ENCODE measurements at regions not wholly inside any gene's neighbourhood (a gene's known extent, or its start where the extent isn't known, plus 50 kb on each side); places are given as distances from the start of the nearest gene placed in this dataset.
"Not testable (repeated sequence)": the region's sequence is repeated elsewhere in the genome, so short reads cannot be mapped to it uniquely, and the experiment has no call there.

DNA sequence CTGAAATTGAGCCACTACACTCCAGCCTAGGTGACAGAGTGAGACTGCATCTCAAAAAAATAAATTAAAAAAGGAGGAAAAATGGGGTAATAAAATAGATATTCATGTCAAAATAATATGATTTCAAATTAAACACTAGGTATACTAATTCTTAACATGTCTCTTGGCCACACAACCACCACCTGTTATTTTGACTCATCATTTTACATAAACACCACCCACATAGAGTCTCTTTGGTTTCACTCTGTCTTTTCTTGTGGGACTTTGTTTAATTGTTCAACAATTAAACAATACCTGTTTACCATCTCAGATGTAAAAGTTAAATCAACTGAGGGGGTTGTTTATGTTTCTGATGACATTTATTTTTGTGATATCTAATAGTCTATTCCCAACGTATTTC lies 476.8 kb upstream of the ADGRB3 start:
- no peak for DNase-seq

DNA sequence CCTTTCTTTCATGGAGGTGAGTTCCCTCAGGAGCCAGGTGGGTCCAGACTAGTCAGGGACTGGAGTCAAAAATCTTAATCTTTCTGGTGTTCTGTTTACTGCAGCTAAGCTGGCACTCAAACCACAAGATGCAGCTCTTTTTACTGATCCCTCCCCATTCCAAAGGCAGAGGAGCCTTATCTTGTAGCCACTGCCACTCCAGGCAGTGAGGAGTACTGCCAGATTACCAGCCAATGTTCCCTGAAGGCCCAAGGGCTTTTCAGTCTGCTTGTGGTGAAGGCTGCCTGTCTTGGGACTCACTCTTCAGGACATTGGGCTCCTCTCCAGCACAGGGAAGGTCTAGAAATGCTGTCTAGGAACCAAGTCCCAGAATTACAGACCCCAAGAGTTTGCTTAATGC lies 490.4 kb upstream of the ADGRB3 start:
- no peak for DNase-seq

DNA sequence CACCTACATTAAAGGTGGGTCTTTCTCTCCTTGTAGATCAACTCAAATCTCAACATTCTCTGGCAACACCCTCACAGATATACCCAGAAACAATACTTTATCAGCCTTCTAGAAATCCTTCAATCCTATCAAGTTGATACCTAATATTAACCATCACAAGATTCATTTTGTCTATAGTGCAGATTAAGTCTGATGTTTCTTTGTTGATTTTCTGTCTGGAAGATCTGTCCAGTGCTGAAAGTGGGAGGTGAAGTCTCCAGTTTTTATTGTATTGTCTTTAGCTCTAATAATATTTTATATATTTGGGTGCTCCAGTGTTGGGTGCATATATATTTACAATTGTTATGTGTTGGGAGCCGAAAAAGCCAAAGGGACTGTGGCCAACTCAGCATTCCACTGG lies 493.9 kb upstream of the ADGRB3 start:
- no peak for DNase-seq

DNA sequence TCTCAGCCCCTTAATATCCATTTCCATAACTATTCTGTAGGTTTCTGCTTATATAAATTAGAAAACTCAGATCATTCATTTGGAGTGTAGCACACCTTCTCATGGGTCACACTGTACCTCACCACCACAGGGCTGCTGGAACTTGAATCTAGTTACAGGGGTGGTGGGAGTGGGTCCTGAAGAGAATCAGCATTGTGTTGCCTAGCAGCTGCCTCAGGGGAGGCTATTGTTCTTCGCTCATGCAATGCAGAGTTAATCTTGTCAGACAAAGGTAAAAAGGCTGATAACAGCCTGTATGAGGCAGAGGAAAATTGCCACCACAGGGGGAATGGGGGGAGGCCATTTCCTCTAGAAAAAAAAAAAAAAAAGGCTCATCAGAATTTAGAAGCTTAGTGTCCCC lies 496.0 kb upstream of the ADGRB3 start:
- no peak for DNase-seq

DNA sequence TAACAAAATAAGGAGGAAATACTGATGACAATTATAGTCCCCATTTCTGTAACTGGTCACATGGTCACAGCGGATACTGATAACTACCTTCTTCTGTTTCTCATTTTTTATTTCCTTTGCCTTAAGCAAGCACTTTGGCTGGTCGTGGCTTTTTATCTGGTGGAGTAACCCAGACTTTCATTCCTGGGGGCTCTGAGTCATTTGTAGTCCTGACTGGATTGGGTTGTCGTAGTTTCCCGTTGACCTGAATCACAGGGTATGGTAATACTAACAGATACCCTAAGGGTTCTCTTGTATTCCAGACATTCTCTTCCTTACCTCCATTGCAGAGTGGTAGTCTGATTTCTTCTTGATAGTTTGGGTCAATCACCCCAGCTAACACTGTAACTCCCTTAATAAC lies 500.3 kb upstream of the ADGRB3 start:
- no peak for DNase-seq

DNA sequence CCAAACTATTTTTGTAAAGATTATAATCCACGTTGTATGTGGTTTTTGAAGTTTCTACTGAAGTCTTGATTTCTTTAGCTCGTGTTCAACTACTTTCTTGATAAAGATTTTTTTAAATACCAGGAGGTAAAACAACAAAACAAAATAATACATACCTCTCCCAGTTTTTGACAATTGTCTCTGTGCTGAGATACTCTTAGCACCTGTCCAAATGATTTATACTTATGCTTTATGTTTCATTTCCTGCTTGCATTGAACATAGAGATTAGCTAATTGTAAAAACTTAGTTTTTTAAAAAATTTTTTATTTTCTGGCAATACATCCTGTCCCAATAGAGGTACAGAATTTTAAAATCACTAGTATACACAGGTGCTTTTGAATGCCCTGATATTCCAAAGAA lies 506.9 kb upstream of the ADGRB3 start:
- no peak for DNase-seq

DNA sequence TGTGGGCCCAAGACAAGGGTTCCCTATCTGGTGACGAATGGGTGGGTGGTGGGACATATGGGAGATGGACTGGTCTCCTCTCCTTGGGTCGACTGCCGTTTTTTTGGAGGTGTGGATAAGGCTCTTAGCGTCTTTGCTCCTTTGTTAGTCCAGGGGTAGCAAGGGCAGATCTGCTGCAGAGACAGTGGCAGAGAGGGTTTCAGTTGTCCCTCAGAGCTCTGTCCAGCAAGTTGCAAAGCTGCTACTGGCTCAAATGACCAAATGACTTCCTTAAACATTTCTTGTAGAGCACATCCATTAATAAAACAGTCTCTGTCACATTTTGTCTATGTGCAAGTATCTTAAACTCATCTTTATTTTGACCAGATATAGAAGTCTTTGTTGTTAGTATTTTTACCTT lies 508.0 kb upstream of the ADGRB3 start:
- no peak for DNase-seq

DNA sequence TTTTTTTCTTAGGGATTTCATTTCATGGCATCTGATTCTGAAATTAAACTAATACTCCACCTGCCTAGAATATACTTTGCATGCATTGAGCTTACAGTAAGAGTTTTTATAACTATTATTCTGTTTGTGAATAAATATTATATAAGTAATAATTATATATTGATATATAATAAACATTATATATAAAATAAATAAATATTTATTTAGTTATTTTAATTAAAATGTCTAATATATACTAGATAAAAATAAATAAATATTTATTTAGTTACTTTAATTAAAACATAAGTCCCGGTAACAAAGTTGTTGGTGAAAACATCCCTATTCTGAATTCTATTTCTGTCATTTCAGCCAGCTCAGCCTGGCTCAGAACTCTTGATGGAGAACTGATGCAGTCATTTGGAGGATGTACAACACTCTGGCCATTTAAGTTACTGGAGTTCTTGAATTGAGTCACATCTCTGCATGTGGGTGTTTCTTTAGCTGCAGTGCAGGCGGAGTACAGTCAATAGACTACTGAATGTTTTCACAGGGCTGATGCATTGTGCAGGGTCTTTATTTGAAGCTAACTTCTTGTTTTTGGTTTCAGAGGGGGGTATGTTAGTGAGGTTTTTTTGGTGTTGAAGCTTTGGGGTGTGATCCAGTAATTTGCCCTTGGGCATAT lies 508.9 kb upstream of the ADGRB3 start:
- no peak for DNase-seq

DNA sequence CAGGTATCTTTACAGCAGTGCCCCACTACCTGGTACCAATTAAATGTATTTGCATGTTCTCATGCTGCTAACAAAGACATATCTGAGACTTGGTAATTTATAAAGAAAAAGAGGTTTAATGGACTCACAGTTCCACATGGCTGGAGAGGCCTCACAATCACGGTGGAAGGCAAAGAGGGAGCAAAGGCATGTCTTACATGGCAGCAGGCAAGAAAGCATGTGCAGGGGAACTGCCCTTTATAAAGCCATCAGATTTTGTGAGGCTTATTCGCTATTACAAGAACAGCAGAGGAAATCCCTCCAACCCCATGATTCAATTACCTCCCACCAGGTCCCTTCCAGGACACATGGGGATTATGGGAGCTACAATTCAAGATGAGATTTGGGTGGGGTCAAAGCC lies 512.1 kb upstream of the ADGRB3 start:
- not testable (repeated sequence) for DNase-seq

DNA sequence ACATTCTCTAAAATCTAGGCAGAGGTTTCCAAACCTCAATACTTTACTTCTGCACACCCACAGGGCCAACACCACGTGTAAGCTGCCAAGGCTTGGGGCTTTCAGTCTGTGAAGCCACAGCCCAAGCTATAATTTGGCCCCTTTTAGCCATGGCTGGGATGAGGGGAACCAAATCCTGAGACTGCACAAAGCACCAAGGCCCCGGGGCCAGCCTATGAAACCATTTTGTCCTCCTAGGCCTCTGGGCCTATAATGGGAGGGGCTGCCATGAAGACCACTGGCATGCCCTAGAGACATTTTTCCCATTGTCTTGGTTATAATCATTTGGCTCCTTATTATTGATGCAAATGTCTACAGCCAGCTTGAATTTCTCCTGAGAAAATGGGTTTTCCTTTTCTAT lies 513.0 kb upstream of the ADGRB3 start:
- DNase-seq, result no peak

DNA sequence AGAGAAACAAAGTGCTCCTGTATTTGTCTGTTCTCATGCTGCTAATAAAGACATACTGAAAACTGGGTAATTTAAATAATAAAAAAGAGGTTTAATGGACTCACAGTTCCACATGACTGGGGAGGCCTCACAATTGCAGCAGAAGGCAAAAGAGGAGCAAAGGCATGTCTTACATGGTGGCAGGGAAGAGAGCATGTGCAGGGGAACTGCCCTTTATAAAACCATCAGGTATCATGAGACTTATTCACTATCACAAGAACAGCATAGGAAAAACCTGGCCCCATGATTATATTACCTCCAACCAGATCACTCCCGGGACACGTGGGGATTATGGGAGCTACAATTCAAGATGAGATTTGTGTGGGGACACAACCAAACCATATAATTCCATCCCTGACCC lies 514.1 kb upstream of the ADGRB3 start:
- not testable (repeated sequence) for DNase-seq

DNA sequence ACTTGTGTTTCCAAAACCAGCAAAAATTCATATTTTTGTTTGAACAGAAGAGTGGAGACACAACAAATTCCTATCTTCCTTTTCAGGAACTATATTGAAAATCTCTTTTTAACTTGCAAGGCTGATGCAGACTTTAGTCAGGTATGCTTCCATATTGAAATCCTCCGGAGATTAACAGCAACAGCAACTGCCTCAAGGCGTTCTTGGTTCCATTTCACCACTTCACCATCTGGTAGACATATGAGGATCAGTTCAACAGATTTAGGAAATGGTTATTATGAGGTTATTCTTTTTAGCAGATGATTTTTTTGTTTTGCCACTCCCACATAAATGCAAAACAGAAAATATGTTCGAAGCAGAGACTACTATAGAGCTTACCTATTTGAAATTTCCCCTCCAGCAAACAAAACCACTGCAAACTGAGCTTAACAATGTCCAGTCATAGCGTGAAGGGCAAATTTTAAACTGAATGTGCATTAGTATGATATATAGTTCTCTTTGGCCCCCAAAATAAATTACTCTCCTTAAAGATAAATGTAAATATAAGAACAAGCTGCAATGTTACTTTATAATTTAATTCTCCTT lies 520.5 kb upstream of the ADGRB3 start:
- DNase-seq, result no peak

DNA sequence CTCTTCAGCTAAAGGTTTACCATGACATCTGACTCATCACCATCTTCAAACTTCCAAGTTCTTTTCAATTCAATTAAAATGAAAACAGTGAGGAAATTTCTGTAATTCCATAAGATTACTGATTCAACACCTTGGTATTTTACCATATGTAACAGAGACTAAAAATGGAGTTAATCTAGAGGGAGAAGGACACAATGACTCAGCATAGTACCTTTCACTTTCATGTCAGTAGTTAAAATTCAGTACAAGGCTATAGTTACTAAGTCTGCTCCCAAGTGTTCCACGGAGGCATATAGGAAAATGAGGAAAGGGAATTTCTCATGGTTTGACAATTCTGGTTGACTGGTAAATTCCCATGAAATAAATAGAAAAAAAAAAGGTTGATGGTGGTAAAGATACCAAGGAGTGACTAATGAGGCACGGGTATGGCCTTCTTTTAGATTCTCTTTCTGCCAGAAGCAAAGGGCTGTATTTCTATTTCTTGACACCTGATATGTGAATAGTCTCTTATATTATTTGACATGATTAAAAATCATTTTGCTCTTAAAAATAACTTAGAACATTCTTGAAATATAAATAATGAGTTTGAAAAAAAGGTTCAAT lies 526.7 kb upstream of the ADGRB3 start:
- DNase-seq, result no peak

DNA sequence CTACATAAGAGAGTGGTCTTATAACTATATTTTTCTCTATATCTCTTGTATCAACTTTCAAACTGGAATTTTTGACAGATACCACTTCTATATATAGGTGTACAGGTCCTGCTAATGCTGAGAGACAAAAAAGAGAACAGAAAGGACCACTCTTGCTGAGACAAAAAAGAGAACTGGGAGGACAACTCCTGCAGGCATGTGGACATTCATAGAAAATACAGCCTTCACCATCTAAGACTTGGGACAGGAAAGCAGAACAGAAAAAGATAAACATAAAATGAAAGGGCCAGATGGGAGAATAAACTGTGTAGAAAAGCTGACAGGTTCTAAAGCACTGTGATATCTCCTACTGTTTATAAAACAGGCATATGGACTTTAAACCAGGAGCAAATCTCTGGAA lies 541.0 kb upstream of the ADGRB3 start:
- DNase-seq, result no peak

DNA sequence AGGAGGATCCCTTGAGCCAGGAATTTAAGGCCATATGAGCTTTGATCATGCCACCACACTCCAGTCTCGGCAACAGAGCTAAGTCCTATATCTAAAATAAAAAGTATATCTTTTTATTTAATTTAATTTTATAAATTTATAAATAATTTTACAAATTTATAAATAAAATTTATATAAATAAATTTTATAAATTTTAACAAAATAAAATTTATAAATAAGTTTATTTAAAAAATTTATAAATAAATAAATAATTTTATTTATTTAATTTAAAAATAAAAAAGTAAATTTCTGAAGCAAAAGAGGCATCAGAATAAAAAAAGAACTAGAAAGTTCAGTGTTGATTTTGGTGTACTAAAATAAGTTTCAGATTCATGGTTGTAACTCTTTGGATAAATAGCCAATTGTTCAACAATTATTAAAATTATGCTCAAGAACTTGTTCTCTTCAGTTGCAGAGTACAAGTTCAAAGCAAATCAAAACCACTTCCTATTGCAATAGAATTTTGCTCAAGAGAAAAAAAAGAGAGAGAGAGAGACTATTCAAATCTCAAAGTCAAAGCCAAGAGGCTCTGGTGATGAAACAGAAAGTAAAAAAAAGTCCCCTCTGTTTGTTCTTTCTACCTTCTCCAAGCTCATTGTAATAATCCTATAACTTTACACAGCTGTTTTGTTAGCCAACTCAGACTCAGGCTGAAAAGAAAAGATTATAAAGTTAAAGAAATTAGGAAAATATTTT lies 547.5 kb upstream of the ADGRB3 start:
- DNase-seq, result no peak

DNA sequence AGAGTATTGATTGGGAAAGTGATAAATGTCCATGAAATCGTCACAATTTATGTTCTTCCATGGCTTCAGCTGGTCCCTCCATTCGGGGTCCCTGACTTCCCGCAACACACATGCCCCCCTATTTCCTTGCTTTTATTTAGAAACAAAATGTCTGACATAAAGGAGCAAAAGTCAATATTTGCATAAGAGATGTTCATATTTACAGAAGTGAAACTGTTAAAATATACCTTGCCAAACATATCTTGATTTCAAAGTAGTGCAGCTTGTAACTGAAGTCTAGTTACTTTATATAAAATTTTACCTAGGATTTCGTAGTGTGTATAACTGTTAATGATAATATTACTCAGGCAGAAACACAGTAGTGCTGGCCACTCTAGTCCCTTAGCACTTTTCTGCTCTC lies 548.9 kb upstream of the ADGRB3 start:
- no peak for DNase-seq

DNA sequence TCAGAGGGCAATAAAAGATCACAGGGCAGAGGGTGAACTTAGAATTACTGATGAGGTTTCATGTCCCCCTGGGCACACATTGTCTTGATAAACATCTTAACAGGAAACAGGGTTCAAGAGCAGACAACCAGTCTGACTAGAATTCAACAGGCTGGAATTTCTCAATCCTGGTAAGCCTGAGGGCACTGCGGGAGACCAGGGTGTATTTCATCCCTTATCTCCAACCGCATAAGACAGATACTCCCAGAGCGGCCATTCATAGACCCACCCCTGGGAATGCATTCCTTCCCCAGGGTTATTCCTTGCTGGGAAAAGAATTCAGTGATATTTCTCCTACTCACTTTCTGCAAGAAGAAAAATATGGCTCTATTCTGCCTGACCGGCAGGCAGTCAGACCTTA lies 549.5 kb upstream of the ADGRB3 start:
- not testable (repeated sequence) for DNase-seq

DNA sequence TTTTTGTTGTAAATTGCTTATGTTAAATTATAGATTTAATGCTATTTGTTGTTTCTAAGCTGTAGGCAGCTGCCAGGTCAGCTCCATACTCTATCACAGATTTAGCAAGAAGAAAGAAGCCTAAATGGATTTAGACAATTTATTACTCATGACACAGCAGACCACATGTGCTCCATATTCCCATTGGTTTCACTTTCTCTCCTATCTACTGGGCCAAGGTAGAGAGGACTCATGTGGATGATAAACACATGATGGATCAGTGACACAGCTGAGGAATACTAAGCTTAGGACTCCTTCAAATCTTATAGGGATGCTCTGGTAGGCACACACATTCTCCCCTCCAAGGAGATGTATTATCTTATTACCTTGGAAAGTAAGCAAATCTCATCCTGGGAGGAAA lies 553.0 kb upstream of the ADGRB3 start:
- DNase-seq, result no peak

DNA sequence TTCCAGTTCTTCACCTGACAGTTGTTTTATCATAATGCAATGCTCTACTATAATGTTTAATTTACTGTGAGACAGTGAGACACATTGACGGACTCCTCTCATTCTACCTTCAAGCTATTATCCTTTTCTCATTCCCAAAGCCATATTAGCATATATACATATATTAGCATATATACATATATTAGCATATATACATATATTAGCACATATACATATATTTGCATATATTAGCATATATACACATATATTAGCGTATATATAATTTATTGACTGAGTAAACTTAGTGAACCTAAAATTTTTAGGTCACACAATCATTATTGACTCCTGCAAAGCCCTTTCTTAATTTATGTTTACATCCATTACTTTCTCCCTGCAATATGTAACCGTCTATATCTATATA lies 555.0 kb upstream of the ADGRB3 start:
- no peak for DNase-seq

DNA sequence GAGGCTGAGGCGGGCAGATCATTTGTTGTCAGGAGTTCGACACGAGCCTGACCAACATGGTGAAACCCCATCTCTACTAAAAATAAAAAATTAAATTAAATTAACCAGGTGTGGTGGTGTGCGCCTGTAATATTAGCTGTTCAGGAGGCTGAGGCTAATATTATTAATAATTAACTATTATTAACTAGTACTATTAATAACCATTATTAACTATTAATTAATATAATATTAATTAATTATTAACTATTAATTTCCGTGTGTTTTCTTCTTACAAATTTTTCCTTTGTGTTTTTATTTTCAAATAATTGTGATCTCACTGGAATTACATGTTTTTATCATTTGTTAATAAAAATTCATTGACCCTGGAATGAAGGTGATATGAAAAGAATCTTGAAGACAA lies 557.4 kb upstream of the ADGRB3 start:
- no peak for DNase-seq

DNA sequence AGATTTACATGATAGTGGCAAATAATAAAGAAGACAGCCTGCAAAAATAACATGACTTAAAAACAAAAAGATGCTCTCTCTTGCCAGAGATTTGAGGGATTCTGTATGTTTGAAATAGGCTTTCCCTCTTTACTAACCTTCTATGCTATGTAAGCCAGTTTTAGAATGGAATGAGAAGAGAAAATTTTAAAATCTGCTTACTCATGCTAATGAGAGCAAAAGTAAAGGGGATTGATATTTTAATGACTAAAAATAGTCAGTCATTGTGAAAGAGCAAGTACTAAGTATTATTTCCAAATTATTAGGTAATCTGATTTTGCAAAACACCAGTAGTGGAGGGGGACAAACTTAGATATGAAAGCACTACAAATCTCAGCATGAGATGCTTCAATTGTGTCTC lies 563.3 kb upstream of the ADGRB3 start:
- no peak for DNase-seq

DNA sequence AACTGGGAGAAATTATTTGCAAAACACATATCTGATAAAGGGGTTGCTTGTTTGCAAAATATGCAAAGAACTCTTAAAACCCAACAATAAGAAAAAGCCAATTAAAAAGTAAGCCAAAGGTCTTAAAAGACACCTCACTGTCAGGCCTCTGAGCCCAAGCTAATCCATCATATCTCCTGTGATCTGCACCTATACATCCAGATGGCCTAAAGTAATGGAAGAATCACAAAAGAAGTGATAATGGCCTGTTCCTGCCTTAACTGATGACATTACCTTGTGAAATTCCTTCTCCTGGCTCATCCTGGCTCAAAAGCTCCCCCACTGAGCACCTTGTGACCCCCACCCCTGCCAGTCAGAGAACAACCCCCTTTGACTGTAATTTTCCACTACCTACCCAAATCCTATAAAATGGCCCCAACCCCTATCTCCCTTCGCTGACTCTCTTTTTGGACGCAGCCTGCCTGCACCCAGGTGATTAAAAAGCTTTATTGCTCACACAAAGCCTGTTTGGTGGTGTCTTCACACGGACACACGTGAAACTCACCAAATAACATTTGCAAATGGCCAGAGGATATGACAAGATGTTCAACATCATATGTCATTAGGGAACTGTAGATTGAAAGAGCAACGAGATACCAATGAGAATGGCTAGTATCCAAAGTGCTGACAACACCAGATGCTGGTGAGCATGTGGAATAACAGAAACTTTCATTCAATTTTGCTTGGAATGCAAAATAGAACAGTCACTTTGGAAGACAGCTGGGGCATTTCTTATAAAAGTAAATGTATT lies 565.0 kb upstream of the ADGRB3 start:
- DNase-seq, result no peak
